SU-DHL-6 (cell line): ENCODE measurements at regions not wholly inside any gene's neighbourhood (a gene's known extent, or its start where the extent isn't known, plus 50 kb on each side); places are given as distances from the start of the nearest gene placed in this dataset.

ENCODE experiments used
- H2AFZ ChIP-seq: fragments of 200-600 bp; sonication (generic); 2 replicates; pipeline ENCODE4 v1.6.1; 2014; ENCODE audit warnings: low read depth, mild to moderate bottlenecking, moderate library complexity, mixed read lengths, antibody characterized with exemption, low read length; ENCODE audit not compliant: severe bottlenecking
- H3F3A ChIP-seq: fragments of 200-600 bp; shearing (Covaris generic); 2 replicates; pipeline ENCODE4 v1.6.0; 2016; ENCODE audit warnings: antibody characterized with exemption, mild to moderate bottlenecking; ENCODE audit not compliant: insufficient read depth
- H3K27ac ChIP-seq: fragments of 200-600 bp; sonication (generic); 2 replicates; pipeline ENCODE4 v1.5.1; 2016; ENCODE audit warnings: low read depth, mild to moderate bottlenecking, low read length, moderate library complexity, mixed read lengths
- H3K27me3 ChIP-seq: fragments of 200-600 bp; sonication (generic), shearing (Covaris generic); 2 replicates; pipeline ENCODE4 v1.6.0; 2014; ENCODE audit warnings: mild to moderate bottlenecking, low read length
- H3K36me3 ChIP-seq: fragments of 200-600 bp; sonication (generic); 2 replicates; pipeline ENCODE4 v1.6.1; 2014; ENCODE audit warnings: mild to moderate bottlenecking, low read length, mixed read lengths
- H3K4me2 ChIP-seq: fragments of 300-600, 200-600 bp; shearing (Covaris generic), sonication (generic); 2 replicates; pipeline ENCODE4 v1.6.0; 2014; ENCODE audit warnings: low read length, low read depth, mild to moderate bottlenecking; ENCODE audit not compliant: poor library complexity, severe bottlenecking
- H3K4me3 ChIP-seq: fragments of 200-600 bp; sonication (generic); 2 replicates; pipeline ENCODE4 v1.5.1; 2014; ENCODE audit warnings: antibody characterized with exemption, low read length, mild to moderate bottlenecking, mixed read lengths; ENCODE audit not compliant: insufficient read depth, poor library complexity, severe bottlenecking
- H3K79me2 ChIP-seq: fragments of 200-600 bp; sonication (generic); 2 replicates; pipeline ENCODE4 v1.6.1; 2014; ENCODE audit warnings: mild to moderate bottlenecking, low read length, moderate library complexity; ENCODE audit not compliant: insufficient read depth
- H3K9ac ChIP-seq: fragments of 200-600 bp; sonication (generic); 2 replicates; pipeline ENCODE4 v1.7.0; 2014; ENCODE audit warnings: mild to moderate bottlenecking, low read length
- H3K9me2 ChIP-seq: fragments of 200-600 bp; sonication (generic); replicated peaks from 2 replicates; pipeline ENCODE4 v1.6.1; 2014; ENCODE audit warnings: low read length; ENCODE audit not compliant: insufficient read depth
- H3K9me3 ChIP-seq: fragments of 200-600 bp; sonication (generic); 2 replicates; pipeline ENCODE4 v1.6.1; 2014; ENCODE audit warnings: low read length, mixed read lengths; ENCODE audit not compliant: insufficient read depth
- H4K20me1 ChIP-seq: fragments of 200-600 bp; sonication (generic); 2 replicates; pipeline ENCODE4 v1.6.1; 2014; ENCODE audit warnings: low read depth, mild to moderate bottlenecking, antibody characterized with exemption, low read length, moderate library complexity, mixed read lengths
- CTCF ChIP-seq: fragments of 200-600 bp; sonication (generic); IDR thresholded peaks from one replicate; pipeline ENCODE4 v1.5.1; 2017; ENCODE audit warnings: antibody characterized with exemption, mild to moderate bottlenecking, low read length, moderate library complexity; ENCODE audit not compliant: insufficient read depth, poor library complexity, severe bottlenecking
- EZH2phosphoT487 ChIP-seq: fragments of 200-600 bp; sonication (generic), shearing (Covaris generic); conservative IDR thresholded peaks from 2 replicates; pipeline ENCODE4 v1.6.1; 2018; ENCODE audit warnings: mild to moderate bottlenecking, antibody characterized with exemption, low read length, moderate library complexity, mixed read lengths

- Histone ChIP-seq H3K27me3 (no peaks in the 10 kb centered on the region), H3K27ac (no peak overlapping the region), H3K9ac (no peak overlapping the region), H3K4me3 (no peak overlapping the region), H3K4me2 (no peak overlapping the region), H3K36me3 (no peaks in the 10 kb centered on the region), H2AFZ (no peak overlapping the region), H4K20me1 (no peaks in the 10 kb centered on the region), H3K9me3 (no peaks in the 10 kb centered on the region), H3K79me2 (no peaks in the 10 kb centered on the region), H3F3A (no peaks in the 10 kb centered on the region), H3K9me2 (no peaks in the 10 kb centered on the region)
- TF ChIP-seq CTCF (no peak), EZH2phosphoT487 (no peak)
Measured at GRCh38 chr2:88892207-88892606, 200.7 kb downstream of the RPIA start.

- no peaks in the 10 kb centered on the region for H3F3A ChIP-seq
- no peaks in the 10 kb centered on the region for H3K27me3 ChIP-seq
- H3K9me3 ChIP-seq = no peaks in the 10 kb centered on the region
- H3K36me3 ChIP-seq = no peaks in the 10 kb centered on the region
- H3K9me2 ChIP-seq = no peaks in the 10 kb centered on the region
- no peaks in the 10 kb centered on the region for H3K79me2 ChIP-seq
- no peak overlapping the region for H2AFZ ChIP-seq
- TF ChIP-seq CTCF (no peak), EZH2phosphoT487 (no peak)
- no peak overlapping the region for H3K4me2 ChIP-seq
- H3K4me3 ChIP-seq = no peak overlapping the region
- H3K27ac ChIP-seq = no peak overlapping the region
- no peaks in the 10 kb centered on the region for H4K20me1 ChIP-seq
- no peak overlapping the region for H3K9ac ChIP-seq
Measured at GRCh38 chr2:88892788-88893187, 201.3 kb downstream of the RPIA start.

- TF ChIP-seq EZH2phosphoT487 = no peak
- TF ChIP-seq CTCF = no peak
- Histone ChIP-seq H3K79me2 (no peaks in the 10 kb centered on the region), H3K9me2 (no peaks in the 10 kb centered on the region), H2AFZ (no peak overlapping the region), H3K4me3 (no peak overlapping the region), H3K9ac (no peak overlapping the region), H3K27ac (no peak overlapping the region), H3K4me2 (no peak overlapping the region), H3F3A (no peaks in the 10 kb centered on the region), H3K27me3 (no peaks in the 10 kb centered on the region), H4K20me1 (no peaks in the 10 kb centered on the region), H3K36me3 (no peaks in the 10 kb centered on the region), H3K9me3 (no peaks in the 10 kb centered on the region)
Measured at GRCh38 chr2:88896971-88897370, 205.5 kb downstream of the RPIA start.

GRCh38 chr2:88897715-88898114, 206.2 kb downstream of the RPIA start:
- Histone ChIP-seq H4K20me1 (no peaks in the 10 kb centered on the region), H3K9me2 (no peaks in the 10 kb centered on the region), H3K9ac (no peak overlapping the region), H3K79me2 (no peaks in the 10 kb centered on the region), H2AFZ (no peak overlapping the region), H3K36me3 (no peaks in the 10 kb centered on the region), H3K4me2 (no peak overlapping the region), H3F3A (no peaks in the 10 kb centered on the region), H3K27me3 (no peaks in the 10 kb centered on the region), H3K4me3 (no peak overlapping the region), H3K9me3 (no peaks in the 10 kb centered on the region), H3K27ac (no peak overlapping the region)
- no peak for TF ChIP-seq CTCF
- TF ChIP-seq EZH2phosphoT487 = no peak
